Mucosa of rectum (tissue), 2 donors: ENCODE measurements at regions not wholly inside any gene's neighbourhood (a gene's known extent, or its start where the extent isn't known, plus 50 kb on each side); places are given as distances from the start of the nearest gene placed in this dataset.
"Not testable (repeated sequence)": the region's sequence is repeated elsewhere in the genome, so short reads cannot be mapped to it uniquely, and the experiment has no call there.

ENCODE experiments used
- H3K27ac ChIP-seq, 2 donors: one replicate each; pipeline ENCODE4 v1.7.0; 2013; ENCODE audit warnings: inconsistent platforms in 2 of 2, low read depth in 2 of 2, low read length in 2 of 2
- H3K27me3 ChIP-seq, 2 donors: one replicate each; pipeline ENCODE4 v1.7.0; 2013; ENCODE audit warnings: low read length in 2 of 2; ENCODE audit not compliant: control insufficient read depth in 2 of 2, insufficient read depth in 2 of 2
- H3K36me3 ChIP-seq, 2 donors: one replicate each; pipeline ENCODE4 v1.7.0; 2013; ENCODE audit warnings: low read length in 2 of 2; ENCODE audit not compliant: control insufficient read depth in 2 of 2, insufficient read depth in 2 of 2
- H3K4me1 ChIP-seq, 2 donors: one replicate each; pipeline ENCODE4 v1.7.0; 2013; ENCODE audit warnings: low read length in 2 of 2, mild to moderate bottlenecking in 1 of 2; ENCODE audit not compliant: control insufficient read depth in 2 of 2, insufficient read depth in 2 of 2
- H3K4me3 ChIP-seq, 2 donors: one replicate each; pipeline ENCODE4 v1.7.0; 2013; ENCODE audit warnings: low read length in 2 of 2
- H3K9ac ChIP-seq, 2 donors: one replicate each; pipeline ENCODE4 v1.7.0; 2013; ENCODE audit warnings: low read length in 2 of 2, low read depth in 1 of 2, mild to moderate bottlenecking in 1 of 2
- H3K9me3 ChIP-seq, 2 donors: one replicate each; pipeline ENCODE4 v1.7.0; 2013; ENCODE audit warnings: low read length in 2 of 2; ENCODE audit not compliant: control insufficient read depth in 2 of 2
- donor health status: healthy.
- donor health status: Normal muscosa, but diverticular disease.

DNA sequence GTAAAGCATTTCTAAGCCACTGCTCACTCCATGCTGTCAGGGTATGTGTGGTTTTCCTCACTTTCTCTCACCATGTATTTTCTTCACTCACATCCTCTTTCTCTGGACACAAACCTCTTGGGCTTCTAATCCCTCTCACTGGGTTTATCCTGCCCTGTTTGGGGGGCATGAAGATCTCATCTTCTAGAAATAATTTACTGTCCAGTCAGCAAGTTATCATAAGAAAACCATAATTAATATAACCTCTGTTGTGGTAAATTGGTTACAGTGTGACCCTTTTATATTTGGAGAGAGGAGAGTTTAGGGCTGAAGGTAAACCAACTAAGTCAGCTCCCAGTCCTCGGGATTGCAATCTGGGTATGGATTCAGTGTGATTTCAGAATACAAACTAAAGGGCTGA lies 213.8 kb upstream of the PROX1 start:
- Histone ChIP-seq H3K9me3 (no peaks in the 10 kb centered on the region), H3K27me3 (no peaks in the 10 kb centered on the region), H3K9ac (no peak overlapping the region), H3K4me1 (no peaks in the 10 kb centered on the region), H3K4me3 (no peak overlapping the region), H3K36me3 (no peaks in the 10 kb centered on the region), H3K27ac (no peak overlapping the region)

DNA sequence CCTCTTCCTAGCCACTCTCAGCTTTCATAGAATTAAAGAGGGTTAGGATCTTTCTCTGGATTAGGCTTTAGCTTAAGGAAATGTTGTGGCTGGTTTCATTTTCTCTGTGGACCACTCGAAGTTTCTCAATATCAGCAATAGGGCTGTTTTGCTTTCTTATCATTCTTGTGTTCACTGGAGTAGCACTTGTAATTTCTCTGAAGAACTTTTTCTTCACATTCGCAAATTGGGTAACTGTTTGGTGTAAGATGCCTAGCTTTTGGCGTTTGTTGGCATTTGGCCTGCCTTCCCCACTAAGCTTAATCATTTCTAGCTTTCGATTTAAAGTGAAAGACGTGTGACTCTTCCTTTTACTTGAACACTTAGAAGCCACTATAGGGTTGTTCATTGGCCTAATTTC lies 210.8 kb upstream of the PROX1 start:
- Histone ChIP-seq H3K9me3 (no peaks in the 10 kb centered on the region), H3K4me3 (no peak overlapping the region), H3K4me1 (peaks cover 0 to 3% of the 10 kb centered on the region in 2 donors), H3K36me3 (no peaks in the 10 kb centered on the region), H3K9ac (no peak overlapping the region), H3K27me3 (no peaks in the 10 kb centered on the region), H3K27ac (no peak overlapping the region)

DNA sequence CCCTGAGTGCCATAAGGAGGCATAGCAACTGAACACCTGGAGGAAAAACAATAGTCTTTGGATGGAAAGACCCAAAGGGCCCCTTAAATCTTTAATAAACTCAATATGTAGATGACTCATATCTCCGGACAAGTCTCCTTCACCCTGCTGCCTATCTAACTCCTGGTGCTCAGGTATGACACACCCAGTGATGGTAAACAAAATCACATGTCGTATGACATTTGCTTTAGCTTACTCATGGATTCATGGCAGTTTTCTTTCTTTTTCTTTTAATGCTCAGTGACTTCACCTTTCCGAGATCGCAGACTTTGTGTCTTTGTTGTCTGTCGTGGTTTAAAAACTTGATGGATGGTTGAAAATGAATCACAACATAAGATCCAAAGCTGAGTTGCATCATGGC lies 208.5 kb upstream of the PROX1 start:
- Histone ChIP-seq H3K27me3 (no peaks in the 10 kb centered on the region), H3K4me3 (no peak overlapping the region), H3K9me3 (no peaks in the 10 kb centered on the region), H3K36me3 (no peaks in the 10 kb centered on the region), H3K4me1 (peaks cover 0 to 3% of the 10 kb centered on the region in 2 donors), H3K9ac (no peak overlapping the region), H3K27ac (no peak overlapping the region)

DNA sequence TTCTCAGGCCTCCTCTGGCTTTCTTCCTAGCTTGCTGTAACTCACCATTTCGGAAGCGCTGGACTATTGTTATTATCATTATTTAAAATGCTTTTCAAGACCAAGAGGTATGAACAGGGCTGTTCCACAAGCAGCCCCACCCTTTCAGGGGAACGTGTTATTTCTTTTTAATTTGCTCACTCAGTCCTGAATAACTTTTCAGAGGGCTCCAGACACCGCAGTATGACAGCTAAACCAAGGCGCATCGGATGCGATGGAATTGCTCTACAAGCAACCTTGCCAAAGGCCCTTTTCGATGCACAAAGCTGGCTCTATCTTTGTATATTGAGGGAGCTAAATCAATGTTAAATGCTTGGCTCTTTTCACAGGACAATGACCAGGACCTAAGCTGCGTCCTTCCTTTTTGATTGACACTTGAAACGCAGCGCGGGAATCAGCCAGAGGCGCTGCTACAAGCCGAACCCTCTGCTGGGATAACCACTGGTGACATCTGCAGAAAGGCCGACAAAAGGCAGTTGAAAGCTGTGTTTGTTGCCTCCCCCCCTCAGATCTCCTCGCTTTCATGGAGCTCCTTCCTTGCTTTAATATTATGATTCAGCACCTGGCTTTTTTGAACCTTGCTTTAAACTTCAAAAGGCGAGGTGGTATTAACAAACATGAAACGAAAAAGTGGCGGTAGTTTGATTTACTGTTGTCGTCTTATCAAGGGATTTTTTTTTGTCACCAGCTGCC lies 204.7 kb upstream of the PROX1 start:
- Histone ChIP-seq H3K4me1 (peaks cover 0 to 3% of the 10 kb centered on the region in 2 donors), H3K27ac (no peak overlapping the region), H3K36me3 (no peaks in the 10 kb centered on the region), H3K9me3 (no peaks in the 10 kb centered on the region), H3K4me3 (no peak overlapping the region), H3K9ac (no peak overlapping the region), H3K27me3 (no peaks in the 10 kb centered on the region)

DNA sequence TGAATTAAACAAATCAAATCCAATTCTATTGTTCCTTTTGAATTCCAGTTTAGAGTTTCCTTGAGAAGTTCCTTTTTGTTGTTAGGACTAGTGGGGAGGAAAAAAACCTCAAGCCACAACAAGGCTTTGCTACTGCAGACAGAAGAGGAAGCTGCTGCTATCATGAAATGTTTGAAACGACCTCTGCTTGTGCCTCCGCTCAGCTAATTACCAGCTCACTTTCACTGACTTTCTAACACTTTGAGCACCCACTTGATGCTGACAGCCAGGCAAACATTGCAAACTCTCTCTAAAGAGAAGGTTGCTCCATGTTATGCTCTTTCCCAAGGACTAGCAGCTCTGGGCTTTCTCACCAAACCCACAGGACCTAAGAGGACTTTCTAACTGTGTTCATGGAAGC lies 203.9 kb upstream of the PROX1 start:
- no peaks in the 10 kb centered on the region for H3K27me3 ChIP-seq
- no peak overlapping the region for H3K9ac ChIP-seq
- H3K36me3 ChIP-seq = no peaks in the 10 kb centered on the region
- no peak overlapping the region for H3K4me3 ChIP-seq
- H3K9me3 ChIP-seq = no peaks in the 10 kb centered on the region
- H3K4me1 ChIP-seq = peaks cover 0 to 3% of the 10 kb centered on the region in 2 donors
- no peak overlapping the region for H3K27ac ChIP-seq

DNA sequence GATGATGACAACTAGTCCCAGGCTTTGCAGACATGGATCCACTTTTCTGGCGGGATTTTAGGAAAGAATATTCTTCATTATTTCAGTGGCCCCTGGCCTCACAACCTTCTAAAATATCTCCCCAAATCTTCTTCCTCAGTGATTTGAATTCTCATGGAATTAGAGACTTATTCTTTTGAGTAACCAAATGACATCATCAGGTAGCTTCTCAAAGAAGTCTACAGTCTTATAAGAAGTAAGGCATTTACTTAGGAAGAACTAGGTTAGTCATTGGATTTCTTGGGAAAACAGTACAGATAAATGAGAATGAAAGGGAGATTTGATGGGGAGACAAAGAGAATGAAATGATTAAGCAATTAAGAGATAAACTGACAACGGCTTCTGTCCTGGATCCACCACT lies 201.1 kb upstream of the PROX1 start:
- Histone ChIP-seq H3K36me3 (no peaks in the 10 kb centered on the region), H3K4me1 (no peaks in the 10 kb centered on the region), H3K9ac (no peak overlapping the region), H3K27ac (no peak overlapping the region), H3K9me3 (no peaks in the 10 kb centered on the region), H3K4me3 (no peak overlapping the region), H3K27me3 (no peaks in the 10 kb centered on the region)

DNA sequence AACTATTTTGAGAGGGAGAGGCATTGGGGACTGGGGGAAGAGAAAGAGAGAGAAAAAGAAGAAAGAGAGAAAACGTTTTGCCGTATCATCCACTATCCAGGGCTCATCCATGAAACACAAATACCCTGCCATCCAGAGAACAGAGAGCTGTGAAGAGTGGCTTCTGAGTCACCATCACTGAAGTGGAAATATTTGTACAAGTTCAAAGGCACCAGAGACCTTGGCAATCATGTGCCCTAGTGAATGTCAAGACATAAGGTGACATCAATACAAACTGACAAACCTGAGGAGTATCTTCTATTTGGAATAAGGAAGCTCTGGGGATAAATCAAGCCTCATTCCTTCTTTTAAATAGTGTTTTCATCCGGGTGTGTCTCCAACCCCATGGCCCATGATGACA lies 197.2 kb upstream of the PROX1 start:
- Histone ChIP-seq H3K4me3 (no peak overlapping the region), H3K9me3 (no peaks in the 10 kb centered on the region)

DNA sequence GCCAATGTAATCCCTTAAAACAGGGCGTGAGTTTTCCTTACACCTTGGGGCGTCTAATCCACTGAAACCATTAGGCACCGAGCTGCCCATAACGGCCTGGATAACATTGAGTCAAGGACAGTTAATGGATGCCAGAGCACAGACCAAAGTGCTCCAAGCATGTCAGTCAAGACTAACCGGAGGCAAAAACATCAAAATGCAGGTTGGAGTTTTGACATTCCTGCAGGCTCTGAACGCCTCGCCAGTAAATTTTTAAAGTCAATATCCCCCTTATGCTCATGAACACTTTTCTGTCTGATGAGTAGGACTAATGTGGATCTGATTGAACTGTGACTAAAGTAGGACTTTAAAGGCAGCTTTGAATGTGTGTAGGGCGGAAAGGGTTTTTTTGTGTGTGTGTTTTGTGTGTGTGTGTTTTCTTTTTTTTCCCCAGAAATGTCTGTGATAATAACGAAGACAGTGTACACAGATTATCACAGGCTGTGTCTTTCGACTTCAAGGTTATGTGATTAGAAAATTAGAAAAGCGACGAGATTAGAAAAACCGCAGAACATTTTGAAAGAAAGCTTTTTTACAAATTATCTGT lies 194.2 kb upstream of the PROX1 start:
- Histone ChIP-seq H3K9me3 (no peaks in the 10 kb centered on the region), H3K9ac (no peak overlapping the region), H3K4me3 (no peak overlapping the region), H3K4me1 (no peaks in the 10 kb centered on the region), H3K36me3 (no peaks in the 10 kb centered on the region), H3K27me3 (no peaks in the 10 kb centered on the region), H3K27ac (no peak overlapping the region)

More for the DNA sequence above, 197.2 kb upstream of the PROX1 start:
- no peaks in the 10 kb centered on the region for H3K27me3 ChIP-seq
- no peak overlapping the region for H3K9ac ChIP-seq
- H3K36me3 ChIP-seq = no peaks in the 10 kb centered on the region
- no peaks in the 10 kb centered on the region for H3K4me1 ChIP-seq
- H3K27ac ChIP-seq = no peak overlapping the region

DNA sequence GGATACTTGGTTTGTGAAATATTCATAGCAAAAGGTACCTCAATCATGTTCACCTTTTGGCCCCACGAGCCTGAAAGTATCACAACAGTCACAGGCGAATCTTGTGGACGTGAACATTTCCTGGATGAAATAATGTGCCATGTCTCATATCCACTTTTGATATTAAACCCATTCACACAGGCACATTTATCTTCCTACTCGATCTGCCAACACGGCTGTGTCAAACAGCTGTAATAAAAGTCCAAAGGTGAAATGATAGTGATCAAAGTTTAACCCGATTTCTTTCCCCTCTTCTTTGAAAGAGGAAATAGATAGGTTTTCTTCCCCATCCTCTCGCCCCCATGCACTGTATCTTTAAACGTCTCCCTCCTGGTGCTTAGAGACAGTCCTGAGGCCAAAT lies 191.2 kb upstream of the PROX1 start:
- Histone ChIP-seq H3K9me3 (no peaks in the 10 kb centered on the region), H3K9ac (no peak overlapping the region), H3K4me3 (no peak overlapping the region), H3K27ac (no peak overlapping the region), H3K36me3 (no peaks in the 10 kb centered on the region), H3K4me1 (no peaks in the 10 kb centered on the region), H3K27me3 (no peaks in the 10 kb centered on the region)

DNA sequence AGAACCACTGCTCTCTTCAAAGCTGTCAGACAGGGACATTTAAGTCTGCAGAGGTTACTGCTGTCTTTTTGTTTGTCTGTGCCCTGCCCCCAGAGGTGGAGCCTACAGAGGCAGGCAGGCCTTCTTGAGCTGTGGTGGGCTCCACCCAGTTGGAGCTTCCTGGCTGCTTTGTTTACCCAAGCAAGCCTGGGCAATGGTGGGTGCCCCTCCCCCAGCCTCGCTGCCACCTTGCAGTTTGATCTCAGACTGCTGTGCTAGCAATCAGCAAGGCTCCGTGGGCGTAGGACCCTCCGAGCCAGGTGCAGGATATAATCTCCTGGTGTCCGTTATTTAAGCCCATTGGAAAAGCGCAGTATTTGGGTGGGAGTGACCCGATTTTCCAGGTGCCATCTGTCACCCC lies 179.5 kb upstream of the PROX1 start:
- not testable (repeated sequence) for H3K4me3 ChIP-seq, H3K9ac ChIP-seq, H3K36me3 ChIP-seq, H3K27me3 ChIP-seq, H3K27ac ChIP-seq, H3K4me1 ChIP-seq, H3K9me3 ChIP-seq
